Nephron (organoid): ENCODE measurements at regions not wholly inside any gene's neighbourhood (a gene's known extent, or its start where the extent isn't known, plus 50 kb on each side); places are given as distances from the start of the nearest gene placed in this dataset.

ENCODE experiments used
- H3K27ac Mint-ChIP-seq, 3 experiments: 2 replicates each; pipeline ENCODE4 v1.8.0; 2020; ENCODE audit warnings: mixed read lengths in 3 of 3, mild to moderate bottlenecking in 2 of 3, moderate library complexity in 1 of 3
- H3K27me3 Mint-ChIP-seq: 2 replicates; pipeline ENCODE4 v1.8.0; 2021; ENCODE audit warnings: low read depth, mild to moderate bottlenecking, moderate library complexity, mixed read lengths
- H3K36me3 Mint-ChIP-seq: 2 replicates; pipeline ENCODE4 v1.8.0; 2020; ENCODE audit warnings: low read depth, mixed read lengths
- H3K4me1 Mint-ChIP-seq: 2 replicates; pipeline ENCODE4 v1.8.0; 2020; ENCODE audit warnings: mixed read lengths
- H3K4me3 Mint-ChIP-seq, 3 experiments: 2 replicates each; pipeline ENCODE4 v1.8.0; 2020; ENCODE audit warnings: mild to moderate bottlenecking in 3 of 3, mixed read lengths in 3 of 3, moderate library complexity in 2 of 3
- H3K9me3 Mint-ChIP-seq: 2 replicates; pipeline ENCODE4 v1.8.0; 2020; ENCODE audit warnings: mixed read lengths
- TF ChIP-seq, protein P1 (sequence below), 3 experiments: fragments of 200-600 bp; sonication (generic); IDR thresholded peaks; one replicate each; pipeline ENCODE4 v1.5.0; 2021; ENCODE audit warnings: antibody characterized with exemption in 3 of 3; ENCODE audit not compliant: unreplicated experiment in 3 of 3

DNA sequence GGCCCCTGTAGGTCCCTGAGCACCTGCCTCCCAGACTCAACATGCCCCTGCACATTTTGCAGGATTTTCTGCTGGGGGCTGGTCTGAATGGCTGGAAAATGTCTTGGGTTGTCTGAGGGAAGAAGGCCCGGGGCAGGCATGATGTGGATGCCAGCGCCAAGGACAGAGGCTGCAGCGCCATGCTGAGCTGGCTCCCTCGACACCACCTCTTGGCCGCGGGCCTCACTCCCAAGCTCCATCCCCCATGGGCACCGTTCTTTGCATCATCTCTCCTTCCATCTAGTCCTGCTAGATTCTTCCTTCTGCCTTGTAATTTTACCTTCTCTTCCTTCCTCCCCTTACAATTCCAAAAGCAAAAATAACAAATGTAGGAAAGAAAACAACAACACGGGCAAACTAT is 70.6 kb downstream of the ZIC5 start:
- Mint-ChIP-seq H3K27ac (no peak overlapping the region), H3K4me3 (no peak overlapping the region), H3K9me3 (no peaks in the 10 kb centered on the region), H3K27me3 (peaks cover 9% of the 10 kb centered on the region), H3K36me3 (no peaks in the 10 kb centered on the region), H3K4me1 (peaks cover 26% of the 10 kb centered on the region)
- TF ChIP-seq, protein P1, sequence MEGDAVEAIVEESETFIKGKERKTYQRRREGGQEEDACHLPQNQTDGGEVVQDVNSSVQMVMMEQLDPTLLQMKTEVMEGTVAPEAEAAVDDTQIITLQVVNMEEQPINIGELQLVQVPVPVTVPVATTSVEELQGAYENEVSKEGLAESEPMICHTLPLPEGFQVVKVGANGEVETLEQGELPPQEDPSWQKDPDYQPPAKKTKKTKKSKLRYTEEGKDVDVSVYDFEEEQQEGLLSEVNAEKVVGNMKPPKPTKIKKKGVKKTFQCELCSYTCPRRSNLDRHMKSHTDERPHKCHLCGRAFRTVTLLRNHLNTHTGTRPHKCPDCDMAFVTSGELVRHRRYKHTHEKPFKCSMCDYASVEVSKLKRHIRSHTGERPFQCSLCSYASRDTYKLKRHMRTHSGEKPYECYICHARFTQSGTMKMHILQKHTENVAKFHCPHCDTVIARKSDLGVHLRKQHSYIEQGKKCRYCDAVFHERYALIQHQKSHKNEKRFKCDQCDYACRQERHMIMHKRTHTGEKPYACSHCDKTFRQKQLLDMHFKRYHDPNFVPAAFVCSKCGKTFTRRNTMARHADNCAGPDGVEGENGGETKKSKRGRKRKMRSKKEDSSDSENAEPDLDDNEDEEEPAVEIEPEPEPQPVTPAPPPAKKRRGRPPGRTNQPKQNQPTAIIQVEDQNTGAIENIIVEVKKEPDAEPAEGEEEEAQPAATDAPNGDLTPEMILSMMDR (IDR thresholded peaks at IDR 0.05; ENCODE audit: unreplicated experiment in 3 of 3): no peak

DNA sequence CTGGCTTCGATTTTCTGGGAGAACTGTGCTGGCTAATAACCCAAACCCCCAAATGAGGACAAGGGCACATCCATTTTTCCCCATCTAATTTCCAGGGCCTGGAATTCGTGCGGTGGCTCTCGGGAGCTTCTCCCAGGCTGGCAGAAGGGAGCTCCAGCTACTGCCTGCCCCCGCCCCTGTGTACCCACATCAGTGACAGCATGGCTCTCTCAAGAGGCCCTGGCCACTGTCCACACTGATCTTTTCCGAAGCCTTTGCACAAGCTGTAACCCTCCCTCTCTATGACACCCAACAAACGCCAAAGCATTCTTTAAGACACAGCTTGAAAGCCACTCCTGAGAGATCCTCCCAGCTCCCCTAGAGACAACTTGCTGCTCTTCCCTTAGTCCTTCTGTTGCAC is 73.1 kb downstream of the ZIC5 start:
- TF ChIP-seq, protein P1 (IDR thresholded peaks at IDR 0.05; ENCODE audit: unreplicated experiment in 3 of 3): no peak
- no peaks in the 10 kb centered on the region for H3K9me3 Mint-ChIP-seq
- no peaks in the 10 kb centered on the region for H3K36me3 Mint-ChIP-seq
- peaks cover 19% of the 10 kb centered on the region for H3K4me1 Mint-ChIP-seq
- peaks cover 14% of the 10 kb centered on the region for H3K27me3 Mint-ChIP-seq
- H3K4me3 Mint-ChIP-seq: no peak overlapping the region
- H3K27ac Mint-ChIP-seq: no peak overlapping the region

DNA sequence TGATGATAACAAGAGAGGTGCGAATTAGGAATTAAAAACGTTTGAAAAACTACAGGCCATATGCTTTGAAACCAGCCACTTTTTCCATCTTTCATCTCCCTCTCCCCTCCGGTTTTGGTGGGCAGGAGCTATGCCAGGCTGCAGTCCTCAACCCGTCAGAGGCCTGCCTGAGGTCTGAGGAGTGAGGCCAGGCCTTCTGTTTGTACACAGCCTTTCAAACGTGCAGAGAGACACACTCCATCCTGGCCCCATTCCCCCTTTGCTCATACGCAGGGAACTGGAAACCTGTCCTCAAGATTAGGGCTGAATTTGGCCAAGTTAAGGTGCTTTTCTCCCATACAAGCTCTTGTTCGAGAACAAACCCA is 74.5 kb downstream of the ZIC5 start:
- H3K27me3 Mint-ChIP-seq: peaks cover 11% of the 10 kb centered on the region
- no peaks in the 10 kb centered on the region for H3K36me3 Mint-ChIP-seq
- H3K9me3 Mint-ChIP-seq: no peaks in the 10 kb centered on the region
- TF ChIP-seq, protein P1 (IDR thresholded peaks at IDR 0.05; ENCODE audit: unreplicated experiment in 3 of 3): no peak
- no peak overlapping the region for H3K27ac Mint-ChIP-seq
- H3K4me1 Mint-ChIP-seq: peaks cover 11% of the 10 kb centered on the region
- H3K4me3 Mint-ChIP-seq: no peak overlapping the region

DNA sequence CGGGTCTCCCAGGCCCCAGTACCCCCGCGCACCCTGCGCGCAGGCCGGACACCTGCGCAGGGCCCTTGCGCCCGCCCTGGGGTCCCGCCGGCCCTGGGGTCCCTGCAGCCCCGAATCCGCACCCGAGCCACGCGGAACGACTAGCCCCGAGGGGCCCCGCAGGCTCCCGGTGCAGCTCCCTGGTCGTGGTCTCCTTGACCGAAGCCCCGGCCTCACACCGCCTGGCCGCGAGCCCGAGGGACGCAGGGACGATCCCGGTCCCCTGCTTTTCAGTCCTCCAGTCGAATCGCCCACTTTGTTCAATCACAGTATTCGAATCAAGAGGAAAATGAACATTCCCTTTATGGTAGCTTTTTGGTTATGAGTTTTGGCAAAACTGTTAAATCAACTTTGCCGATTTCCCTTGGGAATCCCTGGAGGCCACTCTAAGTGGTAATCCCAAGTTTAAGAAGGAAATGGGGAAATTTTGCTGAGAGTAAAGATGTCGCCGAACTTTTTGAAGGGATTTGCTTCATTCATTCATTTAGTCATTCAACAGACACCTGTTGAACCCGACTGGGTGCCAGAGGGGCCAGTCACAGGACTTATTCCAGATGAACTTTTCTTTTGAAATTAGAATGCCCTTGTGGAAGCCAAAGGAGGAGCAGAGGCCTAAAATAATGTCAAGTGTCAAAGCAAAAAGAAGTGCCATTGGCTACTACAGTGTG is 75.0 kb downstream of the ZIC5 start:
- Mint-ChIP-seq H3K4me3 (no peak overlapping the region), H3K9me3 (no peaks in the 10 kb centered on the region), H3K27ac (no peak overlapping the region), H3K27me3 (peaks cover 11% of the 10 kb centered on the region), H3K4me1 (peaks cover 11% of the 10 kb centered on the region), H3K36me3 (no peaks in the 10 kb centered on the region)
- TF ChIP-seq, protein P1 (IDR thresholded peaks at IDR 0.05; ENCODE audit: unreplicated experiment in 3 of 3): no peak

DNA sequence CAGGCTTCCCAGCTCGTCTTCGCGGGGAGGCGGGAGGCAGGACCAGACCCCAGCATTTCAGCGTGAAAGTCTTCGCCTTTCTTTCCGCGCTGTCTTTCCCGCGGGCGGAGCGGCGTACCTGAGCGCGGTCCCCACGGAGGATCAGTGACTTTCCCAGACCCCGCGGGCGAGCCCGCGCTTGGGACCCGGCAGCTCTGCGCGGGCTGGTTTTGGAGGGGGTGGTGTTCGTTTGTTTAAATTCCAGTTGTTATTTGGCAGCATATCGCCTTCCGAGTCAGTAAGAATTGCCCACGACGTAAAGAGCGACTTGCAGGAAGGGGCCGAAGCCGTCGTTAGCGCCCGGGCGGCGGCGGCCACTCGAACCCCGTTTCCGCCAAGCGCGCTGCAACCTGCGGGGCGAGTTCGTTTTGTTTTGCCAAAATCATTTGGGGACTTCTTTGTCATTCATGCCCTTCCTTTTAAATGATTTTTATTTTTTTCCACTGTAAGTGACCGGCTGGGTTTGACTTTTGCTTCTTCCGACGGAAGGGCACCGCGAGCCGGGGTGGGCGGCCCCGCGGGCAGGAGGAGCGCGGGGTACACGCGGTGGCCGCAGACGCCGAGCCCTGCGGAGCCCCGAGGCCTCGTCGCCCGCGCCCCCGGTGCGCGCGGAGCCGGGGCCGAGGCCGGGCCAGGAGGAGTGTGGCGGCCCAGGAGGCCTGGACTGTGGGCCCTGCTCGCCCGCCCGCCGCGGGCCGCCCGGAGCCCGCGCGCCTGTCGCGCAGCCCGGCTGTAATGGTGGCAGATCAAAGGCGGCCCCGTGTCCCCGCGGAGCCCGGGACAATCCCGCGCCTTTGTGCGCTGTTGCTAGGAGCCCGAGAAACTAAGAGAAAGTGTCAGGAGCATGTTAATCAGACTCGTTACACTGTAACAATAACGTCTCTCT is 75.9 kb downstream of the ZIC5 start:
- H3K27ac Mint-ChIP-seq: no peak overlapping the region
- H3K4me1 Mint-ChIP-seq: peaks cover 11% of the 10 kb centered on the region
- peaks cover 11% of the 10 kb centered on the region for H3K27me3 Mint-ChIP-seq
- H3K36me3 Mint-ChIP-seq: no peaks in the 10 kb centered on the region
- no peak overlapping the region for H3K4me3 Mint-ChIP-seq
- TF ChIP-seq, protein P1 (IDR thresholded peaks at IDR 0.05; ENCODE audit: unreplicated experiment in 3 of 3): no peak
- H3K9me3 Mint-ChIP-seq: no peaks in the 10 kb centered on the region
